HCT116 (cell line): ENCODE measurements at regions not wholly inside any gene's neighbourhood (a gene's known extent, or its start where the extent isn't known, plus 50 kb on each side); places are given as distances from the start of the nearest gene placed in this dataset.

Source experiments
- ATAC-seq: fragments of 200-7000 bp; cut with Tn5 transposase; 2 replicates; pipeline ENCODE4 v1.9.1; 2020; ENCODE audit warnings: mild to moderate bottlenecking, moderate library complexity
- BruUV-seq: library from RNA; stranded (reverse); fragments of 400-500 nt; replicated peaks from 2 replicates; lab custom pipeline; 2021; lab: Mats Ljungman, UMichigan
- CTCF ChIA-PET: fragments of 300-600 bp; sonication (Branson Sonifier 250); formaldehyde crosslinking; loops from one replicate; lab custom pipeline; 2021; ENCODE audit warnings: antibody characterized with exemption; lab: Charles Lee
- POLR2A ChIA-PET: fragments of 300-600, 350-600 bp; sonication (Branson Sonifier 250); formaldehyde crosslinking; loops from one replicate; lab custom pipeline; 2021; ENCODE audit warnings: antibody characterized with exemption; lab: Charles Lee
- RAD21 ChIA-PET, 2 experiments: fragments of 300-600 bp; sonication (Branson Sonifier 250); formaldehyde crosslinking; loops; one replicate each; lab custom pipeline; 2023; ENCODE audit warnings: low total read pairs in 2 of 2; ENCODE audit not compliant: uncharacterized antibody in 2 of 2, unreplicated experiment in 2 of 2, low non-redundant PET in 1 of 2; lab: Charles Lee
- DNase-seq: peaks from one replicate; pipeline ENCODE4 v3.0.0-alpha.2; 2010; ENCODE audit warnings: low read depth, low spot score
- H2AFZ ChIP-seq: fragments of 200-600 bp; shearing (Covaris generic), sonication (generic); 2 replicates; pipeline ENCODE4 v1.6.1; 2017; ENCODE audit warnings: low read depth, mixed run types, mixed read lengths, antibody characterized with exemption, low read length; ENCODE audit not compliant: poor library complexity, severe bottlenecking
- H3K27ac ChIP-seq: 2 replicates; pipeline ENCODE4 v1.5.1; 2012; ENCODE audit warnings: low read depth, low read length
- H3K27me3 ChIP-seq: fragments of 200-600 bp; sonication (generic); 2 replicates; pipeline ENCODE4 v1.6.1; 2016; ENCODE audit warnings: mixed run types, low read length, mixed read lengths; ENCODE audit not compliant: insufficient read depth
- H3K36me3 ChIP-seq, 2 experiments: fragments of 200-500 bp in 1 of 2; fragments of 200-600 bp in 1 of 2; sonication (Bioruptor generic) in 1 of 2; sonication (generic) in 1 of 2; 2 replicates each; pipeline versions ENCODE4 v1.5.1 to v1.6.1; 2014 to 2016; ENCODE audit warnings: low read length in 2 of 2, inconsistent platforms in 1 of 2, mixed read lengths in 1 of 2, mixed run types in 1 of 2; ENCODE audit not compliant: insufficient read depth in 2 of 2, control insufficient read depth in 1 of 2
- H3K4me1 ChIP-seq, 2 experiments: fragments of 200-600 bp in 1 of 2; sonication (generic) in 1 of 2; 2 replicates each; pipeline versions ENCODE4 v1.5.1 to v1.6.1; 2012 to 2017; ENCODE audit warnings: low read length in 2 of 2, inconsistent platforms in 1 of 2, mild to moderate bottlenecking in 1 of 2, mixed read lengths in 1 of 2, mixed run types in 1 of 2, moderate library complexity in 1 of 2; ENCODE audit not compliant: insufficient read depth in 2 of 2, control insufficient read depth in 1 of 2
- H3K4me2 ChIP-seq: fragments of 200-600 bp; sonication (generic); 2 replicates; pipeline ENCODE4 v1.6.1; 2017; ENCODE audit warnings: mixed run types, low read length, mixed read lengths
- H3K4me3 ChIP-seq, 2 experiments: fragments of 200-600 bp in 1 of 2; sonication (generic) in 1 of 2; replicated peaks in 1 of 2; 2 replicates each; pipeline ENCODE4 v1.5.1; 2011 to 2016; ENCODE audit warnings: low read length in 2 of 2, control low read depth in 1 of 2, low read depth in 1 of 2, mild to moderate bottlenecking in 1 of 2, mixed read lengths in 1 of 2, mixed run types in 1 of 2
- H3K79me2 ChIP-seq: fragments of 200-600 bp; sonication (generic); 2 replicates; pipeline ENCODE4 v1.6.1; 2017; ENCODE audit warnings: mild to moderate bottlenecking, mixed run types, low read length, moderate library complexity, mixed read lengths; ENCODE audit not compliant: insufficient read depth
- H3K9ac ChIP-seq: fragments of 200-600 bp; sonication (generic); 2 replicates; pipeline ENCODE4 v1.6.1; 2016; ENCODE audit warnings: low read length, mixed read lengths
- H3K9me2 ChIP-seq: fragments of 200-600 bp; sonication (generic), shearing (Covaris generic); 2 replicates; pipeline ENCODE4 v1.6.1; 2017; ENCODE audit warnings: mixed run types, mild to moderate bottlenecking, moderate library complexity; ENCODE audit not compliant: insufficient read depth
- H3K9me3 ChIP-seq, 2 experiments: fragments of 200-500 bp in 1 of 2; fragments of 200-600 bp in 1 of 2; sonication (Bioruptor generic) in 1 of 2; sonication (generic) in 1 of 2; 2 replicates each; pipeline ENCODE4 v1.6.1; 2014 to 2017; ENCODE audit warnings: low read length in 2 of 2, mixed read lengths in 2 of 2, inconsistent platforms in 1 of 2, low read depth in 1 of 2, mild to moderate bottlenecking in 1 of 2, mixed run types in 1 of 2, moderate library complexity in 1 of 2; ENCODE audit not compliant: control insufficient read depth in 1 of 2, insufficient read depth in 1 of 2
- H4K20me1 ChIP-seq: fragments of 200-600 bp; sonication (generic), shearing (Covaris generic); 2 replicates; pipeline ENCODE4 v1.6.1; 2017; ENCODE audit warnings: mixed run types, mild to moderate bottlenecking, moderate library complexity; ENCODE audit not compliant: insufficient read depth
- CBX3 ChIP-seq: IDR thresholded peaks from 2 replicates; pipeline ENCODE4 v1.6.1; 2012; ENCODE audit warnings: low read depth
- CTCF ChIP-seq, 3 experiments: fragments of 200-600 bp in 1 of 3; sonication (generic) in 1 of 3; IDR thresholded peaks in 2 of 3; conservative IDR thresholded peaks in 1 of 3; 2 replicates each; pipeline ENCODE4 v1.5.1; 2012 to 2017; ENCODE audit warnings: low read depth in 2 of 3, low read length in 2 of 3, antibody characterized with exemption in 1 of 3, borderline replicate concordance in 1 of 3, control low read depth in 1 of 3, mild to moderate bottlenecking in 1 of 3, mixed read lengths in 1 of 3, mixed run types in 1 of 3, moderate library complexity in 1 of 3; ENCODE audit not compliant: insufficient read depth in 1 of 3
- ELF1 ChIP-seq: IDR thresholded peaks from 2 replicates; pipeline ENCODE4 v1.6.1; 2012; ENCODE audit warnings: low read depth, borderline replicate concordance
- POLR2A ChIP-seq: IDR thresholded peaks from 2 replicates; pipeline ENCODE4 v1.7.0; 2011; ENCODE audit warnings: borderline replicate concordance; ENCODE audit not compliant: insufficient read depth, insufficient read length; ENCODE audit errors: extremely low read depth
- RAD21 ChIP-seq: IDR thresholded peaks from 2 replicates; pipeline ENCODE4 v1.6.1; 2012; ENCODE audit warnings: low read depth, mild to moderate bottlenecking
- SP1 ChIP-seq: IDR thresholded peaks from 2 replicates; pipeline ENCODE4 v1.6.1; 2012; ENCODE audit warnings: low read depth
- intact Hi-C: fragments of 100-400 bp; cut with micrococcal nuclease; formaldehyde crosslinking; loops from 2 replicates; pipeline ENCODE4 v1.10.0; 2022

GRCh38 chr5:135203593-135204036 is 169.6 kb upstream of the PITX1 start:
- BruUV-seq = no TSS peak
- no peaks in the 10 kb centered on the region for H3K9me2 ChIP-seq
- 0 out of 4 replicates have a peak overlapping the region, but pooled peaks of 1 of the 2 experiments have one; percentile 11 for H3K4me3 ChIP-seq
- ChIA-PET POLR2A (no interaction called here), CTCF (interaction anchor here (0.6 to 2.0 kb wide), 10 partner anchors 15 to 299 kb away, joined by 3 to 6 read pairs (median 4); partner anchors contain the start of gene PCBD2), RAD21 (no interaction called here)
- no peaks in the 10 kb centered on the region for H3K36me3 ChIP-seq
- H3K9me3 ChIP-seq = peaks cover 4% of the 10 kb centered on the region in 2 experiments; a peak in 2 of 4 replicates
- H3K4me2 ChIP-seq = peak overlapping the region; percentile 42
- DNase-seq (no peak), ATAC-seq (peak; percentile 76)
- H3K9ac ChIP-seq = no peak overlapping the region
- H3K27me3 ChIP-seq = no peaks in the 10 kb centered on the region
- intact Hi-C loops = loop anchor here (5.0 kb wide), 1 partner anchor 466 kb away; the partner anchor contains the start of gene CAMLG
- no peak for TF ChIP-seq POLR2A
- peak; percentile 54 to 67 (median 58); a peak in 5 of 6 replicates for TF ChIP-seq CTCF (IDR thresholded peaks at IDR 0.05 in 2 of 3, conservative IDR thresholded peaks at IDR 0.05 in 1 of 3; ENCODE audit: borderline replicate concordance in 1 of 3, insufficient read depth in 1 of 3, low read depth in 2 of 3, low read length in 2 of 3)
- TF ChIP-seq SP1 = no peak
- peak; percentile 73 for TF ChIP-seq RAD21
- peaks cover 6 to 17% of the 10 kb centered on the region in 2 experiments for H3K4me1 ChIP-seq
- no peaks in the 10 kb centered on the region for H3K79me2 ChIP-seq
- no peaks in the 10 kb centered on the region for H4K20me1 ChIP-seq
- no peak overlapping the region for H3K27ac ChIP-seq
- H2AFZ ChIP-seq = peak overlapping the region; percentile 97

- Histone ChIP-seq H3K4me1 (peaks cover under 1 to 11% of the 10 kb centered on the region in 2 experiments), H3K9ac (no peak overlapping the region), H4K20me1 (no peaks in the 10 kb centered on the region), H3K9me2 (no peaks in the 10 kb centered on the region), H3K4me2 (no peak overlapping the region), H2AFZ (peak overlapping the region; percentile 97), H3K27ac (no peak overlapping the region), H3K9me3 (peaks cover 4% of the 10 kb centered on the region in 2 experiments; a peak in 2 of 4 replicates), H3K4me3 (no peak overlapping the region), H3K79me2 (no peaks in the 10 kb centered on the region), H3K27me3 (no peaks in the 10 kb centered on the region), H3K36me3 (no peaks in the 10 kb centered on the region)
- ATAC-seq (no peak), DNase-seq (no peak)
- no TSS peak for BruUV-seq
- ChIA-PET CTCF (interaction anchor here (0.6 to 1.3 kb wide), 5 partner anchors 16 to 298 kb away, joined by 3 to 6 read pairs (median 4); partner anchors contain the start of gene PCBD2), RAD21 (no interaction called here), POLR2A (no interaction called here)
- TF ChIP-seq ELF1 (no peak), CBX3 (peak; percentile 63; the same call in 1 of the 2 replicates), POLR2A (no peak)
- intact Hi-C loops = loop anchor here (5.0 kb wide), 1 partner anchor 466 kb away; the partner anchor contains the start of gene CAMLG
These were observed 169.0 kb upstream of the PITX1 start for GRCh38 chr5:135203019-135203418.
